Stimulated activated CD4-positive, alpha-beta T cell treated with anti-CD3 and anti-CD28 coated beads, TNF-alpha, amount 100 ng/mL, for 24 hours (primary cell): ENCODE measurements at regions not wholly inside any gene's neighbourhood (a gene's known extent, or its start where the extent isn't known, plus 50 kb on each side); places are given as distances from the start of the nearest gene placed in this dataset.
"Not testable (repeated sequence)": the region's sequence is repeated elsewhere in the genome, so short reads cannot be mapped to it uniquely, and the experiment has no call there.

ENCODE experiments used
- DNase-seq, 3 experiments: peaks; one replicate each; pipeline ENCODE4 v3.0.0-alpha.2; 2020; ENCODE audit warnings: low read depth in 3 of 3

DNA sequence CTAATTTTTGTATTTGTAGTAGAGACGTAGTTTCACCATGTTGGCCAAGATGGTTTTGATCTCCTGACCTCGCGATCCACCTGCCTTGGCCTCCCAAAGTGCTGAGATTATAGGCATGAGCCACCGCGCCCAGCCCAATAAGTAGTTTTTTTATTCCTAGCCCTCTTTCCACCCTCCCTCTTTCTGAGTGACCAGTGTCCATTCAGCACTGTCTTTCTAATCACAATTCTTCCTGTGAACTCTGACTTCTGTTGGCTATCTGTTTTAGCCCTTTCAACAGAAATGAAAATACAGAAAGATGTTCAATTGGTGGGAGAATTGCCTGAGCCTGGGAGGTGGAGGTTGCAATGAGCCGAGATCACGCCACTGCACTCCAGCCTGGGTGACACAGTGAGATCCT, 122.3 kb upstream of the LIFR start:
- not testable (repeated sequence) for DNase-seq

DNA sequence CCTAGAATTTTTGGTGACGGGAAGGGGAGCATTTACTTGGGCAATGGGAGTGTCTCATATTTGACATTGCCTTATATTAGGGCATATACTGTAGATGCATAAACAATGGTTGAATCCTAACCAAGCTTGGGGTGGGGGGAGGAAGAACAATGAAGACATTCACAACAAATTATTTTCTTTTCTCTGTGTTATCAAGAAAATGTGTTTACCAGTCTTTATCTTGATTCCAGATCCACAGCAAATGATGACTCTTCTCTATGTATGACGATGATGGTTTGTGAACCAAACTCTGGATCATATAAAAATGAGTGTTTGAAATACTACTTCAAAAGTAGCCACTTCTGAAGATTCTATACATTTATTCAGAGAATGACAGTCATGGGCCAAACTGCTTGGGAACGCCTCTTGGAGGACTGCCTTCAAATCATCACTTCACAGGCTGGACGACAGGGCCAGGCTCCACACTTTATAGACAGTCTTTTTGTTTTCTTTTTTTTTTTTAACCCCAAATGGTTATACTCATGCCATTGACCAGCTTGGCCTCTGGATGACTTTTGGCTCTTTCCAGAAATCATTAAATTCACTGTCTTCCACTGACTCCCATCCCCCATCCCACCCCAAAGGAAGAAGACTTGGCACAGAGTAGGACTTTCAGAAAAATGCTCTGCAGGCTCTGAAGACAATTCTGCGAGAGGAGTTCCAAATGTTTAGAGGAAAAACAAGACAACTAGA, 123.8 kb upstream of the LIFR start:
- no peak for DNase-seq

DNA sequence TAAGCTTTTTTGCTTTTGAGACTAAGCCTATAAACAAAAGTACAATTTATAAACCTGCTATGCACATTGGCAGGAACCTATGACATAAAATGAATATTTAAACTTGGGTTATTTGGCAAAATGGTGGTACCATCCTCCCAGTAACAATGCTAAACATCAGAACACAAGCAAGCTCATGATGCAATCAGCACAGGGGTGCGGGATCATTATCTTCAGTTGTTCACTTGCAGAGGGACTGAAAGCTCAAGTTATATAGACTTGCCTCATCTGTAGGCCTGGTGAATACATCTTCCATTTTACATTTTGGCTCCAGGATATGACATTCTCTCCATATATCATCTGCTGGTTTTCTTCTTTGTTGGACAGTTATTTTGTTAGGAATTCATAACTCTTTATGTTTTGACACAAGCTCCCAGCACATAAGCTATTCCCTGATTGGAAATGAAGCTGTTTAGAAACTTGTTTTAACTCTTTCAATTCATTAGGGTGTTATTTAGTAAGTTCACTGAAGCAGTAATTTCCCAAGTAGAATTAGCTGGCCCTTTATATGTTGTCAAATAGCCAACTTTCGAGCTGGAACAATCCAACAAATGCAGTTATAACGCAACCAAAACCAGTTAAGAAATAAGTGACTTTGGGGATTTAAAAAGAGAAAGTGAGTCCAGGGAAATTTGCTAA, 124.7 kb upstream of the LIFR start:
- DNase-seq, result no peak

DNA sequence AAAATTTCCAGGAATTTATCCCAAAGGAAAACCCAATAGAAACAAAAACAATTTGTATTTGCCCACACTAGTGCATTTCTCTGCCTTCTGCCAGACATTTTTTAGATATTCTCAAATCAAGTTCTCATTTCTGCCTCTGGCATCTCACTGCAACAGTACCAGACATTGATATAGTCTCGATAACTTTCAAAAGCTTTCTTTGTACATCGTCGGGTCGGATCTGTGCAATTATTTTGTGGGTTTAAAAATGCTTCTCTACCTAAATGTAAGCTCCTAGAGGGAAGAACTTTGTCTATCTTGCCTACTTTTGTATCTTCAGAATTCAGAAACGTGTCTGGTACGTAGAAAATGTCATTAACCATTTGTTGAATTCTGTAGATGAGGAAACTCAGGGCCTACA, 125.5 kb upstream of the LIFR start:
- DNase-seq, result no peak

DNA sequence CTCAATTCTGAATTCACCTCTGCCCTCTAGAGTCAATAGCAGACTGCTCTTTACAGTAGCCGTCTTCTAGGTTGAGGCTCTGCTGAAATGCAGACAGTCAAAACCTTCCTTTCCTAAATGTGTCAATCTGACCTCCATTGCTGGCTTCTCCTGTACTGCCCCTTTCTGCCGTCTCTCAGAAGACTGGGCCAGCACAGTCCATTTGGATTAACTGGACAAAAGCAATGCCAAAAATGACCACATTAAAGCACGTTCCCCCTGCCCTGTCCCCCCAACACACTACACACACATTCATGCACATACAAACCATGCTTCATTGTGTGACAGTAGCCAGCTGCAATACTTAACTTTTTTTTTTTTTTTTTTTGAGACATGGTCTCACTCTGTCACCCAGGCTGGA, 130.2 kb upstream of the LIFR start:
- no peak for DNase-seq

DNA sequence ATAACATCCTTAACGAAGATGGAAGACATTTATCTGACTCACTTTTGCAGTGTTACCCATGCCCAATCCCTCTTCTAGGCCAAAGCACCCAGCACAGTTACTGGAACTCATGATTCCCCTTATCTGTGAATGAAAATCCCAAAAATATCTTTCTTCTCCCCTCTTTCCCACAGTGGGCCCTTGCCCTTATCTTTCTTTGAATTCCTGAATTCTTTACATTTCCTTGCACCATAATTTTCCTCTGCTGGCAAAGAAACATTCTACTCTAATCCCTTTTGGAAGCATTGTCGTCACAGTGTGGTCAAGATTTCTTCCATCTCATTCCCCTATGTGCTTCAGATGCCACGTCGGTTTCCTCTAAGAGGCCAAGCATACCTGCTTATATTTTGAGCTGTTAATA, 135.9 kb upstream of the LIFR start:
- DNase-seq, result no peak

DNA sequence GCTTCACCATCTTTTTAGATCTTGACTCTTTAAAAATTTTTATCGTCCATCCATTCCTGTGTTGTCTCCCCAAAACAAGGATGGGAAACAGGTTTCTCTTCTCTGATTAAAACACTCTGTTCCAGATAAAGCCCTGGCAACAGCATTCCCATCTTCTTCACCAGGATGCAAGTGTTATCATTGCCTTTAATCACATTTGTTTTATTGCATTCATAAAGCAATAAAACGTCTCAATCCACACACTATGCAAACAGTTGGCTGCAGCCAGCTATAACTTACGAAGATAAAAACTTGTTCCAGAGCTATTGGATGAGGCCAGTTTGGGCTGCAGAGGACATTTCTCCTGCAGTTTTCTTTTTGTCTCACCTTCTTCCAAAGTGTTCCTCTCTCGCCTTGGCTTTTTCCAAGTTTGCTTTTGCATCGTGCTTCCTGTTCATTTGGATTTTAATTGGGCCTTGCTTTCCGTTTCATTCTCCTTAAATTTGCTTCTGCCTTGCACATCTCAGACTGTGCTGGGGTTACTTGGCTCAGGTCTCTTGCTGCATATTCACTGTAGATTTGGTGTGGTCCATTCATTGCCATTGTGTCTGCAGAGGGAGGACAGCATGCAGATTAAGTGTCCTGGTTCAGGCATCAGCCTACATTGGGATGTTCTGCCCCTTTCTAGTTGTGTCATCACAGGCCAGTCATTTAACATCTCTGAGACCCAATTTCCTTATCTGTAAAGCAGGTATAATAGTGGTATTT, 136.5 kb upstream of the LIFR start:
- DNase-seq, result no peak

DNA sequence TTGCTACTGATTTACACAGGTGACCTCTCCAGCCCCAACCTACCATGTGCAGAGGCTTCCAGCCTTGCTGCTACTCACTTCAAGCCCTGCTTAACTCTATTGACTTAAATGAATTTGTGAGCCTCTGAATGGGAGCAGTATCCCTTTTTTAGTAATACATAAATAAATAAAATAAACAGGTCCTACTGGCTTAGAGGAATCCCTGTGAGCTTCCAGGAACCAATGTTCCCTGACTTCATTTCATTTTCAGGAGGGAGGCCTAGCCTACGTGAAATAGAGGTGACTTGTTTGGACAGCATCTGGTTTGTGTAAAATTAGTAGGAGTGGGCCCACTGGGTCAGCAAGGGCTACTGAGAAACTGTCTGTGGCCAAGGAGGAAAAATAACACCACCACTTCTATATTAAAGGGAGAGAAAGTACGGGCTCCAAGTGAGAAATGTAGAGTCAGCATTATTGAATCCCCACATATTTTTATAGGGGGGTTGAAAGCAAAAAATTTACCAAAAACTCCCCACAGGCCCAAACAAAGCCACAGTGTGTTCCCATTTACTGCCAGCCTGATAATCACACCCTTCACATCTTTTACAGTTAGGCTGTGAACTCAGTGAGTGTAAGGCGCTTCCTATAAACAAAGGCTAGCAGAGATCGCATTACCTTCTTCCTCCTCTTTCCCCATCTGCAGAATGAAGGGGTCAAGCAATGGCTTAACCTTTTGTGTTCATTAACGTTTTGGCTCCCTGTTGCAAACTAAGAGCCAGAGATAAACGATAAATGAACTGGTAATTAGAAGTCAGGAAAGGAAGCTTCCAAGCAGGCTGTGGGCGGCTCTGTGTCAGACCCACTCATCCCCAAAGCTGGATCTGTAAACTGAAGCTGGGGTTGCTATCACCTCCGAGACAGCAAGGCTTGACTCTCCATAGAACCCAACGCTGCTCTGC, 138.8 kb upstream of the LIFR start:
- DNase-seq, result no peak

DNA sequence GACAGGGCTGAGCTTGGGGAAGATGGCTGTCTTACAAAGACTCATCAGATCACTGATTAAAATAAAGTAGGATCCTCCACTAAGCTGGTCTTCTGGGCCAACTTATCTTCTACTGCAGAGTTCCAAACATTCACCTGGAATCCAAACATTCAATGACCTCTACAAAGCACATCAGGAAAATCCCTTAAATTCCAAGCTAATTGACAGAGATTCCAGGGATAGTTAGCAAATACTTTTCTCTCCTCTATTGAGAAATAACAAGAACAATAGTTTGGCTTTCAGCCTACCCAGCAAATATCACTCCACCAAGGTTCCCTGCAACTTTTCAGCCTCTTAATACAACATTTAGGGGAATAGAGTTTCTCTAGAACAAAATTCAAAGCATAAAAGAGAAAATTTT, 140.6 kb upstream of the LIFR start:
- no peak for DNase-seq

DNA sequence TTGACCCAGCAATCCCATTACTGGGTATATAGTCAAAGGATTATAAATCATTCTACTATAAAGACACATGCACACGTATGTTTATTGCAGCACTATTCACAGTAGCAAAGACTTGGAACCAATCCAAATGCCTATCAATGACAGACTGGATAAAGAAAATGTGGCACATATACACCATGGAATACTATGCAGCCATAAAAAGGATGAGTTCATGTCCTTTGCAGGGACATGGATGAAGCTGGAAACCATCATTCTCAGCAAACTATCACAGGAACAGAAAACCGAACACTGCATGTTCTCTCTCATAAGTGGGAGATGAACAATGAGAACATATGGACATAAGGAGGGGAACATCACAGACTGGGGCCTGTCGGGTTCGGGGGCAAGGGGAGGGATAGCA, 140.3 kb upstream of the OSMR start:
- DNase-seq, result not testable (repeated sequence)

DNA sequence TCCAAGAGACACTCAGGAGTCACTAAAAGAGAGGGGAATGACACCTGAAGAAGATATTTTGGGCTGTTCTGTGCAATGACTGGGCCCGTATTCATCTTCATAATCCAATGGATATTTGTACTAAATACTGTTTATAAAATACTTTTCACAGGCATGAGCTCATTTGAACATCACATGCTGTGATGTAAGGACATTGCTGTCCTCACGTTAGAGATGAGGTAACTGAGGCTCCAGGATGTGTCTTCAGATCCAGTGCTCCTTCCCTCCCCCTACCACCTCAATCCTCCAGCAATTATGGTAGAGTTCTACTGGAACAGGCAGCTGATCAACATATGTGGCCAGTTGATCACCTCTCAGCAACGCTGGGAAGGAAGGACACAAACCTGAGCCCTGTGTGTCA, 139.4 kb upstream of the OSMR start:
- no peak for DNase-seq

DNA sequence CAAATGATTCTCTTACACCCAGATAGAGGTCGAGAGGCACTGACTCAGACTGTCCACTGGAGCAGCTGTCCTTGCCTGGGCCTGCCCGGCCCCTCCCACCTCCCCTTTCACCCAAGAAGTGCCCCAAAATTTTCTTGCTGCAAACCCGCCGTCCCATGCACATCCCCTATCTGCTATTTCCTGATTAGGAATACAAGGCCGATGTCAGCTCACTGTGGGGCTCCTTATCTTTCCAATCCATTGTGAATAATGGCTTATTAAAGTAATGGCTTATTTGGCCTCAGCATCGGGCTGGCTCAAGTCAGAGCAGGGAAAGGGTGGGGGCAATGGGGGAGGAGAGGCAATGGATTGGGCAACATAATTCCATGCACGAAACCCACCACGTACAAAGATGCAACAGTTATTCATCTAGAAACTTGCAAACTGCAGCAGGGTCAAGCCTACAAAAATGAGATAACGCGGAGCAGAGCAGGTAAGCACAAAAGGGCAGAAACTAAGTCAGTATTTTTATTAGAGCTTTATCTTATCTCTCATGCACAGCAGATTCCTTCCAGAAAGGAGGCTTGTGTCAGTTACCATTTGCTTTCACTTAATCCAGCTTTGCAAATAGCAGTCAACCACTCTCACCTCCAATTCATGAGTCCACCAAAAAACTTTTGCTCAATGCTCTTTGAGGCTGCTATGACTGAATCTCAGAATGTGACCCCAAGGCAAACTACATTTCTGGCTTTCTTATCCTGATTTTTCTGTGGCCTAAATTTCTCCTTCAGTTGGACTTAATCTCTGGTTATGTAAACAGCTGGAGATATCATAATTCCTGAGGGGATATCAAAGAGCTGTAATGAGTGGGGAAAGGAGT, 138.2 kb upstream of the OSMR start:
- no peak for DNase-seq

DNA sequence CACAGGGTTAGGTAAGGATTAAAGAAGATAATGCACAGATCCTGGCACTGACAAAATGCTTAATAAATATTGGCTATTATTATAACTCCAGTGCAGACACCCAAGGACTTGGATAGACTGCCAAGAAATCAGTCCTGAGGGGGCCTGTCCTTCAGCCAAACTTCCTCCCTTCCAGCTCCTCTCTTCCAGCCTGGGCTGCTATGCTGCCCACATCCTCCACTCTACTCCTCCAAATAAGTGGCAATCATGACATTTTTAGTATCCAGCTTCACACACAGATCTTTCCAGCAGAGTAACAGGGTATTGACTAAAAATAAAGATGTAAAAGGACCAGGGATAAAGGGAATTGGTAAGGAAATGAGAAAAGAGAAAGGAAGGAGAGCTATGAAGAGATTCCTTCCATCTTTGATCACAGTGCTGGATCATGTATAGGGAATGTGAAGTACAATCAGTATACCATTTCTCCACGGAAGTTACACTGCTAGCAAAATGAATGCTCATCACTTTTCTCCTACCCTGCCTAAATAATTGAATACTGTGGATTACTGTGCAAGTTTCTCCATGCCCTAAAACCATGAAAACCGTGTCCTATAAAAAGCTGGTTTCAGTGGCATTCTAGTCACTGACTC, 136.0 kb upstream of the OSMR start:
- no peak for DNase-seq

DNA sequence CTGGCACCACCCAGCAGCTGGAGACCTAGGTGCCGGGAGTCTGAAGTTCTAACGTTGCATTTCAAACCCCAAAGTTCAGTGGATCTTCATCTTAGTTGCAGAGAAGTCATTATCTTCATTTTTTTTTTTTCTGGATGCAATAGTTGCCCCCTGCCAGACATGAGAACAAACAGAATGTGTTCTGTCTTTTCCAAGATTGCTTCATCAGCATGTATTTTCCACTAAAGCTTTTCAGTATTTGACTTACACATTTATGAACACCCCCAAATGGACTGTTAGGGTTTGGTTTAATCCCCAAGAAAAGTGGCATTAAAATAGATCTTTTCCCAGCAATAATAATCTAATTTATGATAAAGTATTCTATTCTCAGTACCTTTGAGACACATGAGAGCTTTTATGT, 135.2 kb upstream of the OSMR start:
- DNase-seq, result no peak

DNA sequence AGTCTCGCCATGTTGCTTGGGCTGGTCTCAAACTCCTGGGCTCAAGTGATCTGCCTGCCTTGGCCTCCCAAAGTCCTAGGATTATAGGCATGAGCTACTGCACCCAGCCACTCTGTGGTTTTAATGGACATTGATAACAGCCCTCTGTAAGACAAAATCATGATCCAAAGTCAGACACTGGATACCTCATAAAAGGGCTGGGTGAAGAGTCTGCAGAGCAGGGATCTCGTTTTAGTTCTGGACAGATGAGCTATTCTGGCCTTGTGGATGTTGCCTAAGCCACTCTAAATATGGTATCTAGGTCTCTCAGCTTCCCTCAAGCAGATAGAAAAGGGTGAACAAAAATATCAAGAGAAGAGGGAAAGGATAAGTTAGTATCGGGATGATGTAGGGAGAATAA, 133.4 kb upstream of the OSMR start:
- DNase-seq, result no peak

DNA sequence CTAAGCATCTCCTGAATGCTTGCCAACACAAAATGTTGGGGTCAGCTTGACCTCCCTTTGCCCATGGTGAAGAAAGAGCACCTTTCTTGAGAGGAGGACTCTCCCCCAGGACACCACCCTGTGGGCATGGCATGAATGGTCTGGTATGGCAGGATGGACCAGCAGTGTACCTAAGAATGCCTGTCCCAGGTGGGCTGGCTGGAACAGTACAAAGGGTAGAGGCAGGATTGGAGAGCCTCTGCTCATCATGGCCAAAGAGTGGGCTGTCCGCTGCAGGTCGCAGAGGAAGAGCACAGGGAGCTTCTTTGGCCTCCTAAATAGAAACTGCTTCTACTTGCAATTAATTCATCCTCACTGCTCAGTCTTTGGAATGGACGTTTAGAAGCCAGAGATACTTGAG, 131.6 kb upstream of the OSMR start:
- no peak for DNase-seq

DNA sequence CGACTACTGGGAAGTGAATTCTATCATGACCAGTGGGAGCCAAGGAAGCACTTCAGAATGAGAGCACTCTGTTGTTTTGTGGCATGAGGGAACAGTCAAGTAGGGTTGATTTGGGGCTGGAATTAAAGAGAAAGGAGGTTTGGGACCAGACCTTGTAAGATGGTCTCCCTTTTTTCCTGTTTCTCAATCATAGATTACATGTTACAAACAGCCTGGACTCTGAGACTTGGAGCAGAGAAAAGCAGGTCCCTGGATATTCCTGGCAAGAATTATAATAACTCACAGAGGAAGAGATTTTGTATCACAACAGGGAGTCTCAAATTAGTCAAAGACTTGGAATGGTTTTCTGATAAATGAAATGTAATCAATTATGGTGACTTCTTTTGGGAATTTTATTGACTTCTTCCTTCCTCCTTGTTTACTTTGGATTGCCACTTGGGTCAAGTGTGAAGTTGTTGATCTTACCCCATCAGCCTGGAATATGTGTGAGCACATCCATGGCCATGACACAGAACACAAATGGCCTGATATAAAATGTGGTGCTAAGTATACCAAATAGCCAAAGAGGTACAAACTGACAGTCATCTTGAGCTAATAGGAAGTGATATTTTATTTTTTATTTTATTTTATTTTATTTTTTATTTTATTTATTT, 131.0 kb upstream of the OSMR start:
- DNase-seq, result no peak

DNA sequence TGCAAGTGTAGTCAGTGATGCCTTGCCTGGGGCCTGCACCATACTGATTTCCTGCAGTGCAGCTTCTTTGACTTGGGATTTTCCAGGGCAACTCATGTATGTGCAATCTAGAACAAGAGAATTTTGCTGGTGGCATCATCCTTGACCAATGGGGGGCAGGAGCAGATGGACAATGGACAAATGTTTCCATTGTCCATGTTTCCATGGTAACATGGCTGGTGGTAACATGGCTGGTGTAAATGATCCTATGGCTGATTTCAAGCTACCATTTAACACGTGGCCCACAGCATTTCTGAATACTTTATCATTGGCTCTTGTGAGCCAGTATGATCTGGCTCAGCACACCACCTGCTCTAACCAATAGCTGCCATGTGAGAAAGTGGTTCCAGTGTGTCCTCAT, 130.1 kb upstream of the OSMR start:
- no peak for DNase-seq

DNA sequence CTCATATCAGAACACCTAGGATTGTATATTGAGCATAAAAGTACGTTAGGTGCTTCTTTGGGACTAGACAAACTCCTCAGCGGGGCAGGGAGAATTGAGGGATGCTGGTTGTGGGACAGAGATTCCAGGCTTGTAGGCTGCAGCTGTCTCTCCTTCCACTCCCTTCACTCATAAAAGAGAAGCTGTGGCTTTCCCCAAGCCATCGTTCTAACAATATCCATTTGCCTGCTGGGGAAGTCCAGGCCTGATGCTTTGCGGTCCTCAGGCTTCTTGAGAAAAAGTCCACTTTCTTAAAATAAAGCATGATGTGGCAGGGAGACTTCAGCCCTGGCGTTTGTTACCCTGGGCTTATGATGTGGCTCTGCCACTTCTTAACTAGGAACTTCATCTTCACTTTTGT, 129.3 kb upstream of the OSMR start:
- no peak for DNase-seq
